A673 (cell line): ENCODE measurements at regions not wholly inside any gene's neighbourhood (a gene's known extent, or its start where the extent isn't known, plus 50 kb on each side); places are given as distances from the start of the nearest gene placed in this dataset.

Experiments used
- EZH2 ChIP-seq: fragments of 200-600 bp; sonication (generic); IDR thresholded peaks from 2 replicates; pipeline ENCODE4 v1.6.1; 2017; ENCODE audit warnings: borderline replicate concordance, low read depth, mild to moderate bottlenecking, mixed read lengths, antibody characterized with exemption, low read length; ENCODE audit not compliant: poor library complexity, severe bottlenecking
- TF ChIP-seq, protein P1 (sequence below): fragments of 300-800, 200-600 bp; sonication (generic); conservative IDR thresholded peaks from 2 replicates; pipeline ENCODE4 v1.5.1; 2017; ENCODE audit warnings: low read depth, mild to moderate bottlenecking, antibody characterized with exemption, low read length, moderate library complexity, mixed read lengths

DNA sequence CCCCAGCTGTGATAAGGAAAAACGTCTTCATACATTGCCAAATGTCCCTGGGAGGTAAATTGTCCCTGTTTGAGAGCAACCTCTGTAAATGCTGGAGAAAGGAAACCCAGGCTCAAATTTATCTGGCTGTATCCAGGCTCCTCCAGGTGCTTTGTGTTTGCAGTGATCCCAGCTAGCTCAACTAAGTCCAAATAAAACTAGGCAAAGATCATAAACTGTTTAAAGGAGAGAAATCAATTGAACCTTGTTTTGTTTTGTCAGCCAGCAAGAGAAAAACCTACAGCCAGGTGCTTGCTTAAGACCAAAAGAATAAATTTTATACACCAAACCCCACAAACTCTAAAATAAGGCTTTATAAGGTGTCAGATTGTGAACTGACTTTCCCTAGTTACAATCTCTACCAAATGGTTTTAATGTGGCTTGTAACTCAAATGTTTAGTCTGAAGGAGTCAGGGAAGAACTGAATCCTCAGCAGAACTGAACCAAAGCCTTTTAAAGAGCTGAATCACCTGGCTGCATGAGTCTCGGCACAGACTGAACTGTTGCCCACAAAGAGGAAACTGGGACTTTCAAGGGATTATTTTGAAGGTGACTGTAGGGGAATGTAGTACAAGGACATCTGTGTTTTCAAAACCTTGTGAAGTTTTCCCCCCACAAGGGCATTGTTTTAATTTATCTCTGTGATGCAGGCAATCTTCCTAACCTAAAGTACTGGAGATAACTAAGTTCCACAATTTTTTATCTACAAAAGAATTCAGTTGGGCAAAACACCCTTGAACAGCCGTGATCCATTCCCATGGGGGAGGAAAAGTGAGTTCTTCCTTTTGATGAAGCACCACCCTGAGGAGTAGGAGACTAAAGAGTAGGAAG, 201.7 kb upstream of the TARS1 start:
- TF ChIP-seq EZH2, result no peak
- TF ChIP-seq, protein P1, sequence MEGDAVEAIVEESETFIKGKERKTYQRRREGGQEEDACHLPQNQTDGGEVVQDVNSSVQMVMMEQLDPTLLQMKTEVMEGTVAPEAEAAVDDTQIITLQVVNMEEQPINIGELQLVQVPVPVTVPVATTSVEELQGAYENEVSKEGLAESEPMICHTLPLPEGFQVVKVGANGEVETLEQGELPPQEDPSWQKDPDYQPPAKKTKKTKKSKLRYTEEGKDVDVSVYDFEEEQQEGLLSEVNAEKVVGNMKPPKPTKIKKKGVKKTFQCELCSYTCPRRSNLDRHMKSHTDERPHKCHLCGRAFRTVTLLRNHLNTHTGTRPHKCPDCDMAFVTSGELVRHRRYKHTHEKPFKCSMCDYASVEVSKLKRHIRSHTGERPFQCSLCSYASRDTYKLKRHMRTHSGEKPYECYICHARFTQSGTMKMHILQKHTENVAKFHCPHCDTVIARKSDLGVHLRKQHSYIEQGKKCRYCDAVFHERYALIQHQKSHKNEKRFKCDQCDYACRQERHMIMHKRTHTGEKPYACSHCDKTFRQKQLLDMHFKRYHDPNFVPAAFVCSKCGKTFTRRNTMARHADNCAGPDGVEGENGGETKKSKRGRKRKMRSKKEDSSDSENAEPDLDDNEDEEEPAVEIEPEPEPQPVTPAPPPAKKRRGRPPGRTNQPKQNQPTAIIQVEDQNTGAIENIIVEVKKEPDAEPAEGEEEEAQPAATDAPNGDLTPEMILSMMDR, result no peak
